ENCODE measurements at regions not wholly inside any gene's neighbourhood (a gene's known extent, or its start where the extent isn't known, plus 50 kb on each side); places are given as distances from the start of the nearest gene placed in this dataset.

- no peak for TF ChIP-seq CTCF (IDR thresholded peaks at IDR 0.05)
- TF ChIP-seq POLR2AphosphoS5 (IDR thresholded peaks at IDR 0.05), result no peak
- no peak for TF ChIP-seq EP300 (IDR thresholded peaks at IDR 0.05)
Measured at GRCh38 chrX:145549496-145549895, 268.1 kb upstream of the SLITRK2 start.

All from suprapubic skin (tissue), 4 donors.